Glomerular visceral epithelial cell (primary cell): ENCODE measurements at regions not wholly inside any gene's neighbourhood (a gene's known extent, or its start where the extent isn't known, plus 50 kb on each side); places are given as distances from the start of the nearest gene placed in this dataset.
"Not testable (repeated sequence)": the region's sequence is repeated elsewhere in the genome, so short reads cannot be mapped to it uniquely, and the experiment has no call there.

Experiments used
- DNase-seq: peaks from one replicate; pipeline ENCODE4 v3.0.0-alpha.2; 2016; ENCODE audit errors: extremely low spot score

GRCh38 chr1:60740154-60740553 is 342.2 kb upstream of the NFIA start:
- DNase-seq: no peak

GRCh38 chr1:60739729-60740128 is 342.6 kb upstream of the NFIA start:
- DNase-seq: no peak

GRCh38 chr1:60732977-60733401 is 349.4 kb upstream of the NFIA start:
- DNase-seq: no peak

GRCh38 chr1:60731321-60731720 is 351.0 kb upstream of the NFIA start:
- DNase-seq: no peak

GRCh38 chr1:60727552-60727951 is 354.8 kb upstream of the NFIA start:
- DNase-seq: no peak

- no peak for DNase-seq
Measured at GRCh38 chr1:60716472-60716871, 365.9 kb upstream of the NFIA start.

- DNase-seq: no peak
Measured at GRCh38 chr1:60715970-60716369, 366.4 kb upstream of the NFIA start.

- DNase-seq: no peak
Measured at GRCh38 chr1:60709426-60709825, 372.9 kb upstream of the NFIA start.

GRCh38 chr1:60705026-60705425 is 377.3 kb upstream of the NFIA start:
- DNase-seq: no peak

- DNase-seq: no peak
Measured at GRCh38 chr1:60703155-60703554, 379.2 kb upstream of the NFIA start.

- no peak for DNase-seq
Measured at GRCh38 chr1:60699325-60699724, 383.0 kb upstream of the NFIA start.

- DNase-seq: no peak
Measured at GRCh38 chr1:60697204-60697994, 385.0 kb upstream of the NFIA start.

- DNase-seq: no peak
Measured at GRCh38 chr1:60696512-60696911, 385.8 kb upstream of the NFIA start.

GRCh38 chr1:60695716-60696171 is 386.6 kb upstream of the NFIA start:
- no peak for DNase-seq

GRCh38 chr1:60694980-60695379 is 387.4 kb upstream of the NFIA start:
- DNase-seq: no peak

- DNase-seq: no peak
Measured at GRCh38 chr1:60692031-60692430, 390.3 kb upstream of the NFIA start.

- DNase-seq: not testable (repeated sequence)
Measured at GRCh38 chr1:60688221-60688620, 394.1 kb upstream of the NFIA start.

GRCh38 chr1:60681095-60681860 is 401.1 kb upstream of the NFIA start:
- no peak for DNase-seq

GRCh38 chr1:60679524-60680375 is 402.6 kb upstream of the NFIA start:
- DNase-seq: no peak

- DNase-seq: no peak
Measured at GRCh38 chr1:60678802-60679201, 403.6 kb upstream of the NFIA start.

- no peak for DNase-seq
Measured at GRCh38 chr1:60678391-60678790, 404.0 kb upstream of the NFIA start.

- DNase-seq: no peak
Measured at GRCh38 chr1:60672449-60672848, 409.9 kb upstream of the NFIA start.
